HG03039 (cell line): ENCODE measurements at regions not wholly inside any gene's neighbourhood (a gene's known extent, or its start where the extent isn't known, plus 50 kb on each side); places are given as distances from the start of the nearest gene placed in this dataset.

ENCODE experiments used
- ATAC-seq: cut with Tn5 transposase; IDR thresholded peaks from one replicate; pipeline ENCODE4 v1.9.1; 2021; ENCODE audit warnings: mild to moderate bottlenecking, moderate library complexity; ENCODE audit not compliant: unreplicated experiment

DNA sequence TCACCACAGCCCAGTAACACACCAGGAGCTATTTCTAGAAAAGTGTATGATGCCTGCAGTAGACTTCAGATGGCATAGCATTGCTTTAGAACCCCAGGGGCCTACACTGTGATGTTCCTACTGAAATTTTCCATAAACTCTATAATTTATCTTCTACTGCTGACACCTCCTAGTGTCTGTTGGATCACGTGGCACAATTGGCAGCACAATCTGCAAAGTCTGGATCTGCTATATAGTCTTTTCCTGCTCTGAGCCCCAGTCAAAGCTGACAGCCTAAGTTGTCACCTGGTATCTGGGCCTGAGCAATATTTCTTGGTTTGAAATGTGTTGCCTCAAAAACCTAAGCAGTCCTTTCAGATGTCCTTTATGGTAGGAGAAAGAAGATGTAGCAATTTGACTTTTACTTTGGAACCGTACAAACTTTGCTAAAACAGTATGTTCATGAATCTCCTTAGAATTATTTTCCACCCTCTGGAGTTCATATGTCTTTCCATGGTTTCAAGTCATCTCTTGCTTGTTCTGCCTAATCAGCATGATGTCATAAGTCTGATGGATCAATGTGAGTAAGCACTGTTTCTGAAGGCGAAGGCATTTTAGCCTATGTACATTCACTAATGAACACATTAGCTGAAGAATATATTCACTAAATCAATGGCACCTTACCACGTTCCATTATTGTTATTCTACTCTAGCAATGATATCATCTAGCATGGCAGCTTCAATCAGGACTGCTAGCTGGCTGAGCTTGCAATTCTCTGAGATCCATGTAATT is 536.5 kb upstream of the NBEA start:
- no peak for ATAC-seq

- ATAC-seq = no peak
Measured at GRCh38 chr13:34408640-34409039, 533.4 kb upstream of the NBEA start.

DNA sequence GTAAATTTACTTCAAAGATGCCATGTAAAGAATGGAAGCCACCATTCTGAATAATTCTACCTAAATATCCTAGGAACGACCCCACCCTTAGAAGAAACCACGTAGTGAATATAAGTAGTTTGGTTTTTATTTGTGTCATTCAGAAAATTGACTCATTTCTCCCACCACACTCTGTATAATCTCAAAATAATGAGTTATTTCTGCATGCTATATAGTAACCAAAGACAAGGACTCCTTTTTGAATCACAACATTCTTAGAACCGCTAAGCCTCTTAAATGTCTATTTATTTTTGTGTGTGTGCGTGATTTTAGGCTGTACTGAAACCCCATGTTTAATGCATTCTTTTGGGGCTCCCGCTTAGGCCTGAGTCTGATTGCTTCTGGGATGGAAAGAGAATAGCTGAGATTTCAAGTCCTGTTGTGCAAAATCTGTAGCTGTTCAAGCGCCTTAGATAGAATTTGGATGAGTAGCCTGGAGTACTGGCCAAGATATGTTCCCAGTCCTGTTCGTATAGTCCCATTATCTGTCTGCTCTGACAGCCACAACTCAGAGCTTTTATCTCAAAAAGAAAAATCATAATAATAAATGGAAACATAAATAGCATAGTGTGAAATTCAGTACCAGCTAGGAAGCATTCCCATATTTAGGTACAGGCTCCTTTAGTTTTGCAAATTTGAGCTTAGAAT is 532.4 kb upstream of the NBEA start:
- no peak for ATAC-seq

DNA sequence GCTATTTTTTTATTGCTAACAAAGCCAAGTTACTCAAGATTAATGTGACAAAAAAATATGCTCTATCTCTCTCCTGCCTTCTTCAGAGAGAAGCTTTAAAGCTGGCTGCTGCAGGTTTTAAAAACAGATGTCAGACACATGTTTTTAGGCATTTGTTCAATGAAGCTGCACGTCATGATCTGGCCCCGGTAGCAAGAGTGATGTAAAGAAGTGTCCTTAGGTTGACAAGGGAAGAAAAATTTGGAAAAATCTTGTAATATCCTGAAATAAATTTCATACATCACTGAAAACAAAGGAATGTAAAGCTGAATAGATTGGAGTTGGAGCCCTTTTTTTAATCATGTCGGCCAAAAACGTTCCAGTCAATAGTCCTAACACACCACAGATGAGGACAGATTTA is 531.4 kb upstream of the NBEA start:
- ATAC-seq = no peak

GRCh38 chr13:34411177-34411576 is 530.9 kb upstream of the NBEA start:
- ATAC-seq = no peak

DNA sequence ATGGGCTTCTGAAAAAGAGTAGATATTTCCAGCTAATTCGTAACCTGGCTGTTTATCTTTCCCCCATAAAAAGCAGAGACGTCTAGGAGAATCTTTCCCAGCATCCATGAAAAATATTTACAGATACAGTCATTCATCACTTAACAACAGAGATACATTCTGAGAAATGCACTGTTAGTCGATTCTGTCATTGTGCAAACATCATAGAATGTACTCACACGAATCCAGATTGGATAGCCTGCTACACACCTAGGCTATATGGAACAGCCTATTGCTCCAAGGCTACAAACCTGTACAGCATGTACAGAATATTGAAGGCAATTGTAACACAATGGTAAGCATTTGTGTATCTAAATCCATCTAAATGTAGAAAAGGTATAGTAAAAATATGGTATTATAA is 530.2 kb upstream of the NBEA start:
- ATAC-seq = no peak

DNA sequence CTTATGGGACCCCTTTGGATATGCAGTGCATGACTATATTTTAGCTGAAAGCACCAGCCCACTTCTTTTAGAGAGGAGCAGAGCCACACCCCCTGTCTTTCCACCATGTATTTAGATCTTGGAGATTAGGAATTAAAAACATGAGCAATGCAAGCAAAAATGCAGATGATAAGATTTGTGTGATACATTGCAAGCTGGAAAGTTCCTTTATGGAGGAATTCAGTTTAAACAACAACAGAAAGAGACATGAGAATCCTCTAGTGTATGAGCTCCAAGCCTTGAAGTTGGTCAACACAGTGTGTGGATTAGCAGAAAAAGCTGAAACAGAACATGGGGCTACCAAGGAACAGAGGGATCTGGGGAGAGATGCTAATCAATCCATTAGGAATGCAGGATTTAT is 529.8 kb upstream of the NBEA start:
- no peak for ATAC-seq

- no peak for ATAC-seq
Measured at GRCh38 chr13:34412817-34413375, 529.2 kb upstream of the NBEA start.

GRCh38 chr13:34413538-34414210 is 528.4 kb upstream of the NBEA start:
- ATAC-seq = no peak

GRCh38 chr13:34414616-34415015 is 527.5 kb upstream of the NBEA start:
- no peak for ATAC-seq

- ATAC-seq = no peak
Measured at GRCh38 chr13:34416971-34417380, 525.1 kb upstream of the NBEA start.

- ATAC-seq = no peak
Measured at GRCh38 chr13:34417896-34418295, 524.2 kb upstream of the NBEA start.

GRCh38 chr13:34419025-34419424 is 523.0 kb upstream of the NBEA start:
- no peak for ATAC-seq

- no peak for ATAC-seq
Measured at GRCh38 chr13:34419755-34420154, 522.3 kb upstream of the NBEA start.

DNA sequence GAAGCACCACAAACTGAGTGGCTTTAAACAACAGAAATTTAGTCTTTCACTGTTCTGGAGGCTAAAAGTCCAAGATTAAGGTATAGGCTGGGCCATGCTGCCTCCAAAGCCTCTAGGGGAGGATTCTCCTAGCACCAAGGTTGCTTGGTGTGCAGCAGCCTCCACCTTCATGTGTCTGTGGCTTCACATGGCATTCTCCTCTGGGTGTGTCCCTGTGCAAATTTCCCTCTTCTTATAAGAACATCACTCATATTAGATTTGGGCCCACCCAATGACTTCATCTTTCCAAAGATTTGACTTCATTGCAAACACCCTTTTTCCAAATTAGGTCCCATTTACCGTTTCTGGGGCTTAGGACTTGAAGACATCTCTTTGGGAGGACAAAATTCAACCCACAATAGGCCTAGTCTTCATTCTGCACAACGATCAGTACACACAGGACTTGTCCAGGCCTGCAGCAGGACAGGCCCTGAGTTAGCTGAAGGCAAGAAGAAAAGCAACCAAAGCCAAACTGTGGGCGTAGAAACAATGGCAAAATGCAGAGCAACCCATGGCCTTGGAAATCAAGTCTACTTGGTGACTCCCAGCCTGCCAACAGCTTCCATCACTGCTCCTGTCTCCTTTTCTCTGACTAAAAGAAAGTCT is 521.2 kb upstream of the NBEA start:
- no peak for ATAC-seq

- ATAC-seq = no peak
Measured at GRCh38 chr13:34421347-34421719, 520.7 kb upstream of the NBEA start.

DNA sequence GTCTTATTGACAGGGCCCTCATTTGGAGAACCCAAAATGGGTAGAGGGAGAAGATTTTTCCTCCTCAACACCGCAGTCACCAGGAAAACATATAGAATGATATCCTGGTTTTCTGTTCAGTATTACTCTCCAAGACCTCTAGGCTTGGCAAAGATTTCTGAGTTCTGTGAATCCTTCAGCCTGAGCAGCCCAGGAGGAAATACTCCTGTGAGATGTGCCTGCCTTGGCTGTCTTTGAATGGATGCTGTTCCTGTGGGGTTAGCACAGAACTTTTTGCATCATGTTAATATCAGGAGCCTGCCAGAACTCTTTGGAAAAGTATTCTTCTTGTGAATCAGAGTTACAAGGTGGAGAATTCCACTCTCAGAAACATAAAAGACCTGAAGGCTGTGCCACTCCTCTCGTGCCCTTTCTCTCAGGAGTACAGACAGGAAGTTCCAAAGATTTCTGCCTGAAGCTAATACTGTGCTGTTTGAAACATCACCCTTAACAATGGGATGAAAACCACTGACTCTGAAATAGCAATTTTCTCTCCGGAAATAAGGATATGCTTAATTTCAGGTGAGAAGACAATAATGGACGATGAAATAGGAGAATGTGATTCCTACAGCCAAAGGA is 520.1 kb upstream of the NBEA start:
- ATAC-seq = no peak

DNA sequence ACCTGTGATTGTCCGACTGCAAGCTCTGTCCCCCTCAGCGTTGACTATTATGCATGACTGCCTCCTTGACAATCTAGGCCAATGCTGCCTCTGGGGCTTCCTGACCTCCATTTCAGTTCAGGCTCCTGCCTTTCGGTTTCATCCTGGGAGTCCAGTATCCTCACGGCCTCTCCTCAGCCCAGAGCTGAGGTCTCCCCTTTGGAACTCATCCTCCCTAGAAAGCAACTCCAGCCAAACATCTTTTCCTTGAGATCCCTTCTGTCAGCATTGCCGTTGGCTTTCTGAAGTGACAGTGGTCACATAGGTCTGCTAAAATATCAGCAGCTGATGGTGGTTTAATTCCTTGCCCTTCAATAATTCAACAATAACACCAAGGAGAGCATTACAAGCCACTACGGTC is 519.1 kb upstream of the NBEA start:
- no peak for ATAC-seq

GRCh38 chr13:34425327-34425949 is 516.6 kb upstream of the NBEA start:
- no peak for ATAC-seq

GRCh38 chr13:34428911-34429310 is 513.2 kb upstream of the NBEA start:
- ATAC-seq = no peak
